Natural killer cell (primary cell): ENCODE measurements at regions not wholly inside any gene's neighbourhood (a gene's known extent, or its start where the extent isn't known, plus 50 kb on each side); places are given as distances from the start of the nearest gene placed in this dataset.

ENCODE experiments used
- ATAC-seq, 3 donors: fragments of 150-1000 bp in 2 of 3; fragments of 200-7000 bp in 1 of 3; cut with Tn5 transposase; 1 replicate in 1 of 3; 2 replicates in 2 of 3; pipeline ENCODE4 v1.10.0; 2021; ENCODE audit warnings: mild to moderate bottlenecking in 2 of 3, moderate library complexity in 2 of 3
- DNase-seq, 2 donors: peaks; one replicate each; pipeline versions ENCODE4 v3.0.0 to v3.0.0-alpha.2; 2013 to 2021; ENCODE audit warnings: mixed read lengths in 1 of 2
- H3K27ac ChIP-seq: one replicate; pipeline ENCODE4 v1.5.1; 2013; ENCODE audit warnings: mild to moderate bottlenecking, low read length
- H3K27me3 ChIP-seq: one replicate; pipeline ENCODE4 v1.6.1; 2013; ENCODE audit warnings: low read length; ENCODE audit not compliant: control insufficient read depth, insufficient read depth
- H3K36me3 ChIP-seq: one replicate; pipeline ENCODE4 v1.6.1; 2013; ENCODE audit warnings: low read length; ENCODE audit not compliant: control insufficient read depth, insufficient read depth
- H3K4me1 ChIP-seq: one replicate; pipeline ENCODE4 v1.6.1; 2013; ENCODE audit warnings: low read length; ENCODE audit not compliant: control insufficient read depth, insufficient read depth
- H3K4me3 ChIP-seq: one replicate; pipeline ENCODE4 v1.5.1; 2013; ENCODE audit warnings: low read length
- H3K9me3 ChIP-seq: one replicate; pipeline ENCODE4 v1.6.1; 2013; ENCODE audit warnings: low read length; ENCODE audit not compliant: control insufficient read depth, insufficient read depth
- H3K27ac Mint-ChIP-seq, 2 donors: one replicate each; pipeline ENCODE4 v1.8.0; 2022; ENCODE audit warnings: mild to moderate bottlenecking in 2 of 2, mixed read lengths in 2 of 2, moderate library complexity in 1 of 2
- H3K27me3 Mint-ChIP-seq, 2 donors: one replicate each; pipeline ENCODE4 v1.8.0; 2022; ENCODE audit warnings: low read depth in 2 of 2, mixed read lengths in 2 of 2
- H3K36me3 Mint-ChIP-seq: one replicate; pipeline ENCODE4 v1.8.0; 2022; ENCODE audit warnings: mixed read lengths
- H3K4me1 Mint-ChIP-seq, 2 donors: one replicate each; pipeline ENCODE4 v1.8.0; 2022; ENCODE audit warnings: mixed read lengths in 2 of 2
- H3K4me3 Mint-ChIP-seq: one replicate; pipeline ENCODE4 v1.8.0; 2022; ENCODE audit warnings: mild to moderate bottlenecking, moderate library complexity, mixed read lengths
- H3K9me3 Mint-ChIP-seq, 2 donors: one replicate each; pipeline ENCODE4 v1.8.0; 2022; ENCODE audit warnings: mixed read lengths in 2 of 2
- CTCF ChIP-seq: fragments of 200-600 bp; IDR thresholded peaks from one replicate; pipeline ENCODE4 v1.8.0; 2022; ENCODE audit warnings: antibody characterized with exemption
- WGBS: methylation state at CpG from one replicate; pipeline ENCODE4 v1.1.7; 2013; ENCODE audit warnings: missing lambda C conversion rate; ENCODE audit not compliant: insufficient coverage; 5-methylcytosine and 5-hydroxymethylcytosine counted together
- intact Hi-C: fragments of 100-400 bp; cut with micrococcal nuclease; formaldehyde crosslinking; loops from one replicate; pipeline ENCODE4 v1.14.2; 2022

- ATAC-seq: no peak
- no peak overlapping the region for H3K4me3 Mint-ChIP-seq
- H3K36me3 Mint-ChIP-seq: no peaks in the 10 kb centered on the region
- peaks cover 15 to 29% of the 10 kb centered on the region in 2 donors for H3K9me3 Mint-ChIP-seq
- H3K9me3 ChIP-seq: no peaks in the 10 kb centered on the region
- TF ChIP-seq CTCF: no peak
- H3K4me1 ChIP-seq: no peaks in the 10 kb centered on the region
- no peaks in the 10 kb centered on the region for H3K27me3 ChIP-seq
- intact Hi-C loops: no loop called here
- no peak for DNase-seq
- WGBS: 80% methylated on average over 1 of the region's 1 CpG
- H3K4me3 ChIP-seq: no peak overlapping the region
- no peaks in the 10 kb centered on the region for H3K36me3 ChIP-seq
- no peak overlapping the region for H3K27ac Mint-ChIP-seq
- H3K27ac ChIP-seq: no peak overlapping the region
- no peaks in the 10 kb centered on the region for H3K4me1 Mint-ChIP-seq
- H3K27me3 Mint-ChIP-seq: no peaks in the 10 kb centered on the region
These were observed 738.9 kb upstream of the USP15 start for GRCh38 chr12:61521258-61521657.

GRCh38 chr12:61523276-61523992 is 736.8 kb upstream of the USP15 start:
- Mint-ChIP-seq H3K4me3 (no peak overlapping the region), H3K27ac (no peak overlapping the region), H3K9me3 (peaks cover 12 to 30% of the 10 kb centered on the region in 2 donors), H3K27me3 (no peaks in the 10 kb centered on the region), H3K4me1 (no peaks in the 10 kb centered on the region), H3K36me3 (no peaks in the 10 kb centered on the region)
- DNase-seq: no peak
- Histone ChIP-seq H3K27ac (no peak overlapping the region), H3K9me3 (no peaks in the 10 kb centered on the region), H3K4me3 (no peak overlapping the region), H3K36me3 (no peaks in the 10 kb centered on the region), H3K27me3 (no peaks in the 10 kb centered on the region), H3K4me1 (no peaks in the 10 kb centered on the region)
- TF ChIP-seq CTCF: no peak
- ATAC-seq: no peak
- intact Hi-C loops: no loop called here
- 81% methylated on average over 3 of the region's 3 CpGs for WGBS

GRCh38 chr12:61524851-61525250 is 735.4 kb upstream of the USP15 start:
- ATAC-seq: no peak
- Histone ChIP-seq H3K4me3 (no peak overlapping the region), H3K9me3 (no peaks in the 10 kb centered on the region), H3K27ac (no peak overlapping the region), H3K4me1 (no peaks in the 10 kb centered on the region), H3K36me3 (no peaks in the 10 kb centered on the region), H3K27me3 (no peaks in the 10 kb centered on the region)
- H3K4me3 Mint-ChIP-seq: no peak overlapping the region
- no peaks in the 10 kb centered on the region for H3K36me3 Mint-ChIP-seq
- TF ChIP-seq CTCF: no peak
- no peak for DNase-seq
- no peaks in the 10 kb centered on the region for H3K27me3 Mint-ChIP-seq
- H3K27ac Mint-ChIP-seq: no peak overlapping the region
- H3K4me1 Mint-ChIP-seq: no peaks in the 10 kb centered on the region
- WGBS: 58% methylated on average over 2 of the region's 2 CpGs
- intact Hi-C loops: no loop called here
- peaks cover 13 to 22% of the 10 kb centered on the region in 2 donors for H3K9me3 Mint-ChIP-seq

- Mint-ChIP-seq H3K27me3 (no peaks in the 10 kb centered on the region), H3K4me1 (no peaks in the 10 kb centered on the region), H3K4me3 (no peak overlapping the region), H3K36me3 (no peaks in the 10 kb centered on the region), H3K9me3 (peaks cover 14 to 21% of the 10 kb centered on the region in 2 donors), H3K27ac (no peak overlapping the region)
- TF ChIP-seq CTCF: no peak
- no peaks in the 10 kb centered on the region for H3K36me3 ChIP-seq
- H3K4me1 ChIP-seq: no peaks in the 10 kb centered on the region
- ATAC-seq (no peak), DNase-seq (no peak)
- H3K27me3 ChIP-seq: no peaks in the 10 kb centered on the region
- 82% methylated on average over 3 of the region's 3 CpGs for WGBS
- intact Hi-C loops: no loop called here
- no peak overlapping the region for H3K4me3 ChIP-seq
- H3K27ac ChIP-seq: no peak overlapping the region
- H3K9me3 ChIP-seq: no peaks in the 10 kb centered on the region
These were observed 734.9 kb upstream of the USP15 start for GRCh38 chr12:61525331-61525730.
